ENCODE measurements at regions not wholly inside any gene's neighbourhood (a gene's known extent, or its start where the extent isn't known, plus 50 kb on each side); places are given as distances from the start of the nearest gene placed in this dataset.

GRCh38 chr13:90919153-90919552 lies 428.3 kb upstream of the MIR17HG start:
- Histone ChIP-seq H3K4me3 (replicated peaks in 1 of 2; ENCODE audit: low read depth in 1 of 2, low read length in 2 of 2) (no peak overlapping the region), H3K79me2 (ENCODE audit: insufficient read depth, low read length) (no peaks in the 10 kb centered on the region), H3K36me3 (ENCODE audit: control insufficient read depth in 1 of 2, insufficient read depth in 2 of 2, low read length in 2 of 2) (no peaks in the 10 kb centered on the region), H3K4me2 (ENCODE audit: low read length) (no peak overlapping the region), H3K27ac (ENCODE audit: low read depth, low read length) (no peak overlapping the region), H3K27me3 (ENCODE audit: insufficient read depth, low read length) (no peaks in the 10 kb centered on the region), H3K9me2 (ENCODE audit: insufficient read depth) (no peaks in the 10 kb centered on the region), H3K9me3 (ENCODE audit: control insufficient read depth in 1 of 2, insufficient read depth in 1 of 2, low read depth in 1 of 2, low read length in 2 of 2) (no peaks in the 10 kb centered on the region), H4K20me1 (ENCODE audit: insufficient read depth) (no peaks in the 10 kb centered on the region), H2AFZ (ENCODE audit: low read depth, low read length, poor library complexity, severe bottlenecking) (no peak overlapping the region), H3K9ac (ENCODE audit: low read length) (no peak overlapping the region), H3K4me1 (ENCODE audit: control insufficient read depth in 1 of 2, insufficient read depth in 2 of 2, low read length in 2 of 2) (no peaks in the 10 kb centered on the region)
- ChIA-PET POLR2A (no interaction called here), CTCF (no interaction called here), RAD21 (ENCODE audit: low non-redundant PET in 1 of 2, low total read pairs in 2 of 2, uncharacterized antibody in 2 of 2, unreplicated experiment in 2 of 2) (no interaction called here)
- no peak for TF ChIP-seq RAD21 (IDR thresholded peaks at IDR 0.05; ENCODE audit: low read depth)
- no peak for TF ChIP-seq CBX3 (IDR thresholded peaks at IDR 0.05; ENCODE audit: low read depth)
- no peak for TF ChIP-seq ELF1 (IDR thresholded peaks at IDR 0.05; ENCODE audit: borderline replicate concordance, low read depth)
- TF ChIP-seq, protein P1, sequence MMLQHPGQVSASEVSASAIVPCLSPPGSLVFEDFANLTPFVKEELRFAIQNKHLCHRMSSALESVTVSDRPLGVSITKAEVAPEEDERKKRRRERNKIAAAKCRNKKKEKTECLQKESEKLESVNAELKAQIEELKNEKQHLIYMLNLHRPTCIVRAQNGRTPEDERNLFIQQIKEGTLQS (IDR thresholded peaks at IDR 0.05): no peak
- TF ChIP-seq CEBPB (IDR thresholded peaks at IDR 0.05; ENCODE audit: low read depth): no peak
- TF ChIP-seq EZH2 (IDR thresholded peaks at IDR 0.05): no peak
- no peak for TF ChIP-seq ZNF274 (IDR thresholded peaks at IDR 0.05; ENCODE audit: low read depth, low read length)
- BruUV-seq (replicated peaks): no TSS peak
- intact Hi-C loops (cut with micrococcal nuclease): no loop called here
- ATAC-seq: no peak
- no peak for DNase-seq (ENCODE audit: low read depth, low spot score)

DNA sequence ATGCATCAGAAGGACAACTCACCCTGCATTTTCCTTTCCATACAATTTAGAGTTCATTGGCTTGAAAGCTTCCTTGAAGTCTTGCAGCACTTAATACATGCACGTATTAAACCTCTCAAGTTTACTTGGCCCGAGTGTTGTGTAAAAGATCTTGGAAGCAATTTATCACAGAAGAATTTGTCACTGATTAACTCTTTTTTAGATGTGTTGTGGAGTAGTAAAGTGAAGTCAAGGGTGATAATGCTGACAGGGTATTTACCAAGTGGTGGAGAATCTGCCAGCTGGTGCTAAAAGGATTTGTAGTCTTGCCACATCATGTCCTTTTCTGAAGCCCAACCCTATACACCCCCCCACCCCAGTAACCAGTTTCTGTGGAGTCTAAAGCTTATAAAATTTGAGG lies 421.0 kb upstream of the MIR17HG start:
- intact Hi-C loops (cut with micrococcal nuclease): no loop called here
- POLR2A ChIA-PET: no interaction called here

More for the DNA sequence above, 421.0 kb upstream of the MIR17HG start:
- Histone ChIP-seq H3K4me1 (ENCODE audit: control insufficient read depth in 1 of 2, insufficient read depth in 2 of 2, low read length in 2 of 2) (no peaks in the 10 kb centered on the region), H4K20me1 (ENCODE audit: insufficient read depth) (no peaks in the 10 kb centered on the region), H3K9me2 (ENCODE audit: insufficient read depth) (no peaks in the 10 kb centered on the region), H3K4me3 (replicated peaks in 1 of 2; ENCODE audit: low read depth in 1 of 2, low read length in 2 of 2) (no peak overlapping the region), H3K27me3 (ENCODE audit: insufficient read depth, low read length) (no peaks in the 10 kb centered on the region), H2AFZ (ENCODE audit: low read depth, low read length, poor library complexity, severe bottlenecking) (no peak overlapping the region), H3K27ac (ENCODE audit: low read depth, low read length) (no peak overlapping the region), H3K79me2 (ENCODE audit: insufficient read depth, low read length) (no peaks in the 10 kb centered on the region), H3K9ac (ENCODE audit: low read length) (no peak overlapping the region), H3K4me2 (ENCODE audit: low read length) (no peak overlapping the region), H3K9me3 (ENCODE audit: control insufficient read depth in 1 of 2, insufficient read depth in 1 of 2, low read depth in 1 of 2, low read length in 2 of 2) (peaks cover 0 to 4% of the 10 kb centered on the region in 2 experiments; a peak in 1 of 4 replicates), H3K36me3 (ENCODE audit: control insufficient read depth in 1 of 2, insufficient read depth in 2 of 2, low read length in 2 of 2) (no peaks in the 10 kb centered on the region)
- CTCF ChIA-PET: no interaction called here
- TF ChIP-seq, protein P1 (IDR thresholded peaks at IDR 0.05): no peak
- TF ChIP-seq ZFX (IDR thresholded peaks at IDR 0.05) (no peak), POLR2AphosphoS5 (IDR thresholded peaks at IDR 0.05; ENCODE audit: low read depth, low read length) (no peak), SIN3A (IDR thresholded peaks at IDR 0.05; ENCODE audit: low read depth) (no peak), CEBPB (IDR thresholded peaks at IDR 0.05; ENCODE audit: low read depth) (no peak), CTCF (IDR thresholded peaks at IDR 0.05 in 2 of 3, conservative IDR thresholded peaks at IDR 0.05 in 1 of 3; ENCODE audit: borderline replicate concordance in 1 of 3, insufficient read depth in 1 of 3, low read depth in 2 of 3, low read length in 2 of 3) (no peak), RAD21 (IDR thresholded peaks at IDR 0.05; ENCODE audit: low read depth) (no peak), SP1 (IDR thresholded peaks at IDR 0.05; ENCODE audit: low read depth) (no peak), CBX3 (IDR thresholded peaks at IDR 0.05; ENCODE audit: low read depth) (no peak), TCF7L2 (IDR thresholded peaks at IDR 0.05; ENCODE audit: borderline replicate concordance, extremely low read depth, insufficient read depth, insufficient read length) (no peak), EZH2 (IDR thresholded peaks at IDR 0.05) (no peak), ZNF274 (IDR thresholded peaks at IDR 0.05; ENCODE audit: low read depth, low read length) (no peak)
- TF ChIP-seq, protein P2, sequence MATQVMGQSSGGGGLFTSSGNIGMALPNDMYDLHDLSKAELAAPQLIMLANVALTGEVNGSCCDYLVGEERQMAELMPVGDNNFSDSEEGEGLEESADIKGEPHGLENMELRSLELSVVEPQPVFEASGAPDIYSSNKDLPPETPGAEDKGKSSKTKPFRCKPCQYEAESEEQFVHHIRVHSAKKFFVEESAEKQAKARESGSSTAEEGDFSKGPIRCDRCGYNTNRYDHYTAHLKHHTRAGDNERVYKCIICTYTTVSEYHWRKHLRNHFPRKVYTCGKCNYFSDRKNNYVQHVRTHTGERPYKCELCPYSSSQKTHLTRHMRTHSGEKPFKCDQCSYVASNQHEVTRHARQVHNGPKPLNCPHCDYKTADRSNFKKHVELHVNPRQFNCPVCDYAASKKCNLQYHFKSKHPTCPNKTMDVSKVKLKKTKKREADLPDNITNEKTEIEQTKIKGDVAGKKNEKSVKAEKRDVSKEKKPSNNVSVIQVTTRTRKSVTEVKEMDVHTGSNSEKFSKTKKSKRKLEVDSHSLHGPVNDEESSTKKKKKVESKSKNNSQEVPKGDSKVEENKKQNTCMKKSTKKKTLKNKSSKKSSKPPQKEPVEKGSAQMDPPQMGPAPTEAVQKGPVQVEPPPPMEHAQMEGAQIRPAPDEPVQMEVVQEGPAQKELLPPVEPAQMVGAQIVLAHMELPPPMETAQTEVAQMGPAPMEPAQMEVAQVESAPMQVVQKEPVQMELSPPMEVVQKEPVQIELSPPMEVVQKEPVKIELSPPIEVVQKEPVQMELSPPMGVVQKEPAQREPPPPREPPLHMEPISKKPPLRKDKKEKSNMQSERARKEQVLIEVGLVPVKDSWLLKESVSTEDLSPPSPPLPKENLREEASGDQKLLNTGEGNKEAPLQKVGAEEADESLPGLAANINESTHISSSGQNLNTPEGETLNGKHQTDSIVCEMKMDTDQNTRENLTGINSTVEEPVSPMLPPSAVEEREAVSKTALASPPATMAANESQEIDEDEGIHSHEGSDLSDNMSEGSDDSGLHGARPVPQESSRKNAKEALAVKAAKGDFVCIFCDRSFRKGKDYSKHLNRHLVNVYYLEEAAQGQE (IDR thresholded peaks at IDR 0.05; ENCODE audit: low read depth): no peak
- no TSS peak for BruUV-seq (replicated peaks)
- ATAC-seq (no peak), DNase-seq (ENCODE audit: low read depth, low spot score) (no peak)
- RAD21 ChIA-PET (ENCODE audit: low non-redundant PET in 1 of 2, low total read pairs in 2 of 2, uncharacterized antibody in 2 of 2, unreplicated experiment in 2 of 2): no interaction called here

All from HCT116 (cell line).